NCI-H524 (cell line): ENCODE measurements at regions not wholly inside any gene's neighbourhood (a gene's known extent, or its start where the extent isn't known, plus 50 kb on each side); places are given as distances from the start of the nearest gene placed in this dataset.
A peak's percentile ranks its signal among the peaks of the same experiment; 100 is the strongest.
"Not testable (repeated sequence)": the region's sequence is repeated elsewhere in the genome, so short reads cannot be mapped to it uniquely, and the experiment has no call there.

Experiments
- DNase-seq, 2 experiments: peaks; one replicate each; lab custom pipeline; 2025; lab: John Stamatoyannopoulos, UW

- not testable (repeated sequence) for DNase-seq
Measured at GRCh38 chr4:67412153-67412712, 133.1 kb downstream of the CENPC start.

- no peak for DNase-seq
Measured at GRCh38 chr4:67403342-67403741, 142.0 kb downstream of the CENPC start.

GRCh38 chr4:67401902-67402301 is 143.4 kb downstream of the CENPC start:
- DNase-seq: peak in 1 of 2 experiments; percentile 46

- DNase-seq: no peak
Measured at GRCh38 chr4:67397931-67398330, 147.4 kb downstream of the CENPC start.

GRCh38 chr4:67397031-67397430 is 148.3 kb downstream of the CENPC start:
- no peak for DNase-seq

- no peak for DNase-seq
Measured at GRCh38 chr4:67396008-67396407, 149.3 kb downstream of the CENPC start.

- DNase-seq: no peak
Measured at GRCh38 chr4:67394879-67395278, 150.4 kb downstream of the CENPC start.

GRCh38 chr4:67393699-67394281 is 151.5 kb downstream of the CENPC start:
- DNase-seq: peak; percentile 2 to 19

GRCh38 chr4:67393007-67393406 is 152.3 kb downstream of the CENPC start:
- no peak for DNase-seq

GRCh38 chr4:67381406-67381804 is 163.9 kb downstream of the CENPC start:
- not testable (repeated sequence) for DNase-seq

GRCh38 chr4:67380702-67381405 is 164.4 kb downstream of the CENPC start:
- DNase-seq: not testable (repeated sequence)

- no peak for DNase-seq
Measured at GRCh38 chr4:67380154-67380553, 165.1 kb downstream of the CENPC start.

- DNase-seq: no peak
Measured at GRCh38 chr4:67375291-67375690, 170.0 kb downstream of the CENPC start.

GRCh38 chr4:67371615-67372014 is 173.7 kb downstream of the CENPC start:
- DNase-seq: peak in 1 of 2 experiments; percentile 34

GRCh38 chr4:67366311-67366861 is 178.9 kb downstream of the CENPC start:
- DNase-seq: no peak

- no peak for DNase-seq
Measured at GRCh38 chr4:67365661-67366245, 179.6 kb downstream of the CENPC start.

GRCh38 chr4:67355806-67356205 is 189.5 kb downstream of the CENPC start:
- DNase-seq: no peak

- DNase-seq: no peak
Measured at GRCh38 chr4:67346654-67347053, 198.6 kb downstream of the CENPC start.

- DNase-seq: no peak
Measured at GRCh38 chr4:67344594-67345380, 200.5 kb downstream of the CENPC start.

- peak in 1 of 2 experiments; percentile 48 for DNase-seq
Measured at GRCh38 chr4:67343199-67343598, 202.1 kb downstream of the CENPC start.

- no peak for DNase-seq
Measured at GRCh38 chr4:67342291-67342690, 203.0 kb downstream of the CENPC start.

- DNase-seq: no peak
Measured at GRCh38 chr4:67333664-67334063, 211.6 kb downstream of the CENPC start.
